ENCODE measurements at regions not wholly inside any gene's neighbourhood (a gene's known extent, or its start where the extent isn't known, plus 50 kb on each side); places are given as distances from the start of the nearest gene placed in this dataset.

GRCh38 chrX:57737881-57738280 lies 57.8 kb upstream of the NLRP2B start:
- TF ChIP-seq CTCF (conservative IDR thresholded peaks at IDR 0.05) = no peak
- no peak for TF ChIP-seq EZH2 (IDR thresholded peaks at IDR 0.05; ENCODE audit: low read depth)

Measured in PC-9 (cell line).